ENCODE measurements at regions not wholly inside any gene's neighbourhood (a gene's known extent, or its start where the extent isn't known, plus 50 kb on each side); places are given as distances from the start of the nearest gene placed in this dataset.

DNA sequence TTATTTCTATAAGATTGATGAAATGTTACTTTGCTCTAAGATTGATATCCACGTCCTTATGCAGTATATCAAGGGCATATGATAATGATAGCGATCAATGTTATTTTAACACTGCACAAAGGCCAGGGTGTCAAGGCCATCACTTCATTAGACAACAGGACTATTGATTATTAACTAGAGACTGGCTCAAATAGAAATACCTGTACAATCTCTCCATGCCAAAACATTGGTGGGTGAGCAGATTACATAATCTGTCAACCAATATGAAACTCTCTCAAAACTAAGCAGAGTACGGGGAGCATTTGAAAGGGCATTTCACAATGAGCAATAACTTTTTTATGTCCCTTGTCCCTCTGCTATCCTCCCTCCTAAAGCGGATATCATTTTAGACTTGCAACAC is 566.5 kb upstream of the PKN2 start:
- no peak for DNase-seq

DNA sequence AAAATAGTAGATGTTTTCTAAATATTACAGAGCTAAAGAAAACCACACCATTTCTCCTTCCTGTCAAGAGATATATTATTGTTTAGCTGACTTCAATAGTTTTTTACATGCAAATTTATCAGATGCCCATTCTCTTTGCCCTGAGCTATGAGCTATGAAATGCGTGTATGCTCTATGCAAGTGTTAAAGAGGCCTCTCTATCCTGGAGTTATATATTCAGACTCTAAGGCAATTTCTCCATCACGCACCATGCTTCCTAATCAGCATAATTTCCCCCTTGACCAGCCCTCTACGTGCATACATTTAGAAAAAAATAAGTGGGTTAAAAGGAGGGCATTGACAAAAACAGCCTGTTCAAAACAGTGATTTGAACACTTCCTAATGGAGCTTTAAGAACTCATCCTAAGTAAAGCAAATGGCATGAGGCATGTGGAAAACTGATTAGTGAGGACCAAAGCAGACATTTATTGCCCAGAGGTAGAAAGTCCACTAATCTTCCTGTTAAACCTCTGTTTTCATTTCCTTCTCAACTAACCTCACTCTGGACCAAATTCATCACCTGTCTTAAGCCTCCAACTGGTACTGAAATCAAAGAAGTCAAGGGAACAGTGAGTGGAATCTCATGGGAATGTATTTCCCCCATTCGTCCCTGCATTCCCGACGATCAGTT is 565.8 kb upstream of the PKN2 start:
- DNase-seq, result no peak

- no peak for DNase-seq
Observed at GRCh38 chr1:88124614-88125013, 559.5 kb upstream of the PKN2 start.

GRCh38 chr1:88126467-88126866 is 557.6 kb upstream of the PKN2 start:
- no peak for DNase-seq

DNA sequence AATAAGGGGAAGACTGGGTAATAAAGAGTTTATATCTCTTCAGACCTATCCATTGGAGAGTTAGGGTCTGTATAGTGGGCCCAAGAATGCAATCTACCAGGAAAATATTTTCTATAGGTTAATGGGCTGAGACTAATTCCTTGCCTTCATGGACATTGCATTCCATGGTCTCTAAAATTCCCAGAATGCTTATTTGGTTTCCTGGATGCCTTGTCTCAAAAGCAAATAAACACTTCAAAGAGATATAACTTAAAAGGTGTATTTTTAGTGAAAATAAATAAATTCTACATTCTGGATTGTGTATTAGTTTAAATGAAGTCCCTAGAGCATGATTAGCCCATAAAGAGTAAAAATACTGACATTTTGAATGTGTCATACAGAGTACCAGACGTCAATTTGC is 550.1 kb upstream of the PKN2 start:
- no peak for DNase-seq

DNA sequence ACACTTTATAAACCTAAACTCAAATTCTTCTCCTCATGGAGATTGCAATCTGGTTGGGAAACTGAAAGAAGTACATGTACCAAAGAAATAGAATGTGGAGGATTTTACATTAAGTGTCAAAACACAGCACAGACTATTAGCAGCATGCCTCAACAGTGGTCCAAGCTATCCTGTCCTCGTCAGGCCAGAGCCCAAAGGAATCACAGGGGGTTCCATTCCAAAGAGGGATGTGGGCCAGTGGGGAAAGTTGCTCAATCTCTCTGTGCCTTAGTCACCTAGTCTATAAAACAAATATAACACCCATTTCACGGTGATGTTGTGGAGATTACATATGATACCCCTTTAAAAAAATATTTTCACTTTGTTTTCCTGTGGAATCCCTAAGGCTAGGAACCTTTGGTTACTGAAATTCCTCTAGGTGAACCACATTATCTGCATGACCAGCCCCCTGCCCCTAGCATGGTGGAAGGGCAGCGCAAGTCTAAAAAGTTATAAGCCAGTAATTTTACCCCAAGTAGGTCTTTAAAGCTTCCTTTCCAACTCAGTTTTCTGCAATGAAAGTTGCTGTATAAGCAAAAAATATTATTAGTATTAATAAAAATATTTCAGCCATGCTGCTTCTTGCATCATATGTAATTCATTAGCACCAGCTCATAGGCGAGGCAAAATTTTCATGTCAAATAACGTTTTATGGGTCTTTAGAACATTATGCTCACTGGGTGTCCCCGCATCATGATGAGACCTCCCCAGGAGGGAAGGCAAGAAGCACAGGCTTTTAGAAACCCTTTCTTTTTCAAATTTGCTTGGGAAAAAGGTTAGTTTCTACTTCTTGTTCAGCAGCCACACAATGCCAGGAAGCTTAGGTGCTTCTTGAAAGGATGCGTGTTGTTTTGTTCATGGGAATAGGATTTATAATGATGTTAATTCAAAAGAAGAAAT is 548.8 kb upstream of the PKN2 start:
- DNase-seq, result no peak

DNA sequence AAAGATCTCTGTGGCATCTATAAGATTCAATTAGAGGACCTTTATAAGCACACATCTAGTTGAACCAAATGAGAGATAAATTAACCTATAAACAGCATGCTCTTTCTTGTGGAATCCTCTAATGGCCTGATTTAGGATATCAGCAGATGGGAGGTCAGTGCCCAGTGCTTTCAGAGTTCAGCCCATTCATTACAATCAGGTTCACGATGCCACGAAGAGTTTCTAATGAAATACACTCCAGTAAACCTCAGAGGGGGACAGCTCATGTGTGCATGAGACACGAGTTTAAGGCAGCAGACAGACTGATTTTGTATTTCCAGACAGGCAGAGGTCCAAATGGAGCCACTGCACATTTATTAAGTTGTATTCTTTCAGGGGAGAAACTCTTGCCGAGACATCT is 544.4 kb upstream of the PKN2 start:
- DNase-seq, result no peak

DNA sequence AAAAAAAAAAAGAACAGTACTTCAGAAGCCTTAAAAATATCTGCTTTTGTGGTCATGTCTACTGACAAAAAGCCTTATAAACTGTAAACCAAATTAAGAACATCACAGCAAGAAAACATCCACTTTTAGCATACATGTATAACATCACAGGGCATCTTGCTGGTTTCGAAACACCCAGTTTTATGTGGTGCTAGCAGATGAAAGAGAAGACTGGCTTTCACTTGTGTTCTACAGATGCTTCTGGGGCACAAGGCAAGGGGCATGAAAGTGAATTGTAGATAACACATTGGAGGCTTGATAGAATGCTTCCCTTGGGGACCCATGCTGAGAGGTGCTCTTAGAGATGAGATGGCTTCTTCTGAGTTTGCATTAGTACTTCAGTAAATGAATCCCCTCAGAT is 543.7 kb upstream of the PKN2 start:
- no peak for DNase-seq

DNA sequence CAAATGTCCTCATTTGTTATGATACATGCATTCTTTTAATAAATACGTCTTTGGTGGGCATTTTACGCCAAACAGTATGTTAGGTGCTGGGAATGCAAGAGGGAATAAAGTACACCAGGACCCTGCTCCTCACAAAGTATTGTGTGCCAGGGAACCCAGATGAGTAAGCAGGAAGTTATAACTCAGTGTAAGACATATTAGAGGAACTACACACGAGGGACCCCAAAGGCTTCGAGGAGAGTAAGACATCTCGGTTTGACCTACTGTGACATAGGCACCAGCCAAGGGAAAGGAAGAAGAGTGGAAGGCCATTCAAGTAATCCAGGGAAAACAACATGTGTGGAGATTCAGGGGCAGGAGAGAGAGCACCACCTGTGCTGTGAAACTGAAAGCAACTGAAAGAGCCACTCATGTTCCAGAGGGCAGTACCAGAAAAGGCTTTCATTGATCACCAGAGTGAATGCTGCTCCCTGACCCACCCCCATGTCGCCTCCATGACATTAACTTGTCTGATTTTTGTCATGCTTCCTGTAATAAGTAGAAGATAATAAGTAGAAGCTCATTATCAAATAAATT is 542.5 kb upstream of the PKN2 start:
- DNase-seq, result no peak

DNA sequence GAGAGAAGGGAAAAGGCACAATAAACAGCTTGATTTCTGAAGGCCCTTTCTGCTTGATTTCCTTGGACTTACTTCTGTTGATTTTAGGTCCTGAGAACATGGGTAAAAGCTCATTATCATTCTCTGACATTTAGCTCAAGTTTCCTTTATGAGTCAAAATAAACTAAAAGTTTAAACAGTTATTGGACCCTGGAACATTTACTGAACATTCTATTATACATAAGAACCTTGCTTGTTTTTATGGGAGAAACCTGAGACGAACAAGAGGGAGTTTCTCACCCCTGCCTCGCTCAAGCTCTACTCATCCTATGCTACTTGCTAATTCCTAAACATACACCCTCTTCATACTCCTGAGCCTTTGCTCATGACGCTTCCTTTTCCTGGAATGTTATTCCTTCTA is 538.3 kb upstream of the PKN2 start:
- no peak for DNase-seq

DNA sequence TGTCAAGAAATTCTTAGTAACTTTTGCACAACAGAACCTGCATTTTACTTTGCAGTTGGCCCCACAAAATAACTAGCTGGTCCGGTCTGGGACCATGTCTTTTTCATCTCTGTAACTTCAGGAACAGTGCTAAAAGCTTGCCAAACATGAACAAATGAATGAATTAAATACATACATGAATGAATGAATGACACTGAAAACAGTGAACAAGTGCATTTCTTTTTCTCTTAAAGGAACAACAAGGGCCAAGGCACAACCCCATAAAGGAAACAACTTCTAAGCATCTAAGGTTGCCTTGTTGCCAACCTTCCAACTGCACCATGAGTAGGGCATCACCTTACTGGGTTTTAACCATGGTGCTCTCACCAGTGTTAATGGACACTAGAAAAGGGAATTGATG is 534.4 kb upstream of the PKN2 start:
- no peak for DNase-seq

- DNase-seq, result no peak
Observed at GRCh38 chr1:88150330-88150729, 533.7 kb upstream of the PKN2 start.

DNA sequence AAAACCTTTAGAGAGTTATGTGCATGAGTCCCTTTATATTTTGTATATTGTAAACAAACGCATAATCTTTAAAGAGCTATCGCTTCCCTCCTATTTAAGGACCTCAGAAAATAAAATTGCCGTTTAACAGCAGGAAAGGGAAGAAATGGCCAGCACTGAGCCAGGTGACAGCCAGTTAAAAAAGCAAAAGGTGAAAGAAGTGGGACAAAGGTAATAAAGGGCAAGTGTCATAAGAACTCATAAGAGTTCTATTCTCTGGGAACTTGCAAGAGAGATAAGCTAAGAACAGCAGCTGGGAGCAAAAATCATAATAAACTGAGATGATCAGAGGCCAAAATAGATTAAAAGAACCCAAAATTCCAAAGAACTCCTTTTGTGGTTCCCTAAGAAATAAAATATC is 520.9 kb upstream of the PKN2 start:
- DNase-seq, result no peak

DNA sequence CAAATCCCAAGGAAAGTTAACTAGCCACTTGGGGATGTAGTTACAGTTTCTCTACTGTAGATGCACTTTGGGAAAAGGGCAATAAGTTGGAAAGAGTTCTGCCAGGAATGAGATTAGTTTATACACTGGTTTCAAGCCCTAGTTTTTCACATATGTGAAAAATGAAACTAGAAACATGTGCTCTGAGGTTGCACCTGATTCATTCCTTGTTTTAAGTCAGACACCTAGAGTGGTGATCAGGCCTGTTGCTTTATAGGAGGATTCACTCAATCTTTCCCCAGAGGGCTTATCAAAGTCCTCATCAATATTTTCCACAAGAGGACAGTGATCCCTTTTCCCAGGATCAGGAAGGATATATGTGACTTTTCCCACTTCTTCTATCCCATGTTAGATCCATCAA is 515.9 kb upstream of the PKN2 start:
- DNase-seq, result no peak

DNA sequence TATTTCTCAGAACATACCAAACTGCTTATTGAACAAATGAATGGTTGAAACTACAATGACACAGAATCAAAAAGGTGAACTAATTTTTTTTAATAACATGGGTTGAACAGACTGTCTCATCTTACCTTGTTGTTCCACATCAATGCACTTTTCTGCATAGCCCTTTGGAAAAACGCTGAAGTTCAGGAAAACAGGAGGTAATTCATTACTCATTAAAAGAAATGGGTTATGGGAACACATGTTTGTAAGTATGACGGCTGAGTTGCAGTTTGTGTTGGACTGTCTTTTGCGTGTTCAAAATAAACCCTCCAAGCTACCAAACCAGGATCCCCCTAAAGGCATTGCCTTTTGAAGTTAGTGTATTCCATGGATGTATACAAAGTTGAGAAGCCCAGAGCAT is 514.9 kb upstream of the PKN2 start:
- DNase-seq, result no peak

DNA sequence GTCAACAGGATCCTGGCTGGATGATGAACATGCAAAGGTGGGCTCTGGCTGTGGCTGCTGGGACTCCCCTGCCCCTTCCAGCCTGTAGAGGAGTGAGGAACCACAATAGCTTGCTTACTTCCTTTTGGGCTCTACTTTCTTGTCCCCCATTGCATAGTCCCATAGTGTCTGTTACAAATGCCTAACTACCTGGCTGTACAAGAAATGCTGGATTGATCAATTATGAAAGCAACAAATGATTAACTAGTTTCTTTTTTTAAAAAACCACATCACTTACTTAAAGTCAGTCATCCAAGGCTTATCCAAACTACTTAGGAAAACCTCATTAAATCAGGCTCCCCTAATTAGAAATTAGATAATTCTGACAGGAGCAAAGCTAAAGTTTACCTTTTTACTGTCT is 514.1 kb upstream of the PKN2 start:
- no peak for DNase-seq

- DNase-seq, result no peak
Observed at GRCh38 chr1:88175120-88175630, 508.9 kb upstream of the PKN2 start.

- no peak for DNase-seq
Observed at GRCh38 chr1:88175631-88176226, 508.3 kb upstream of the PKN2 start.

- DNase-seq, result no peak
Observed at GRCh38 chr1:88179943-88180342, 504.1 kb upstream of the PKN2 start.

GRCh38 chr1:88180449-88181108 is 503.5 kb upstream of the PKN2 start:
- peak; percentile 47 for DNase-seq

- no peak for DNase-seq
Observed at GRCh38 chr1:88186911-88187310, 497.2 kb upstream of the PKN2 start.

GRCh38 chr1:88188038-88188437 is 496.0 kb upstream of the PKN2 start:
- DNase-seq, result no peak

DNA sequence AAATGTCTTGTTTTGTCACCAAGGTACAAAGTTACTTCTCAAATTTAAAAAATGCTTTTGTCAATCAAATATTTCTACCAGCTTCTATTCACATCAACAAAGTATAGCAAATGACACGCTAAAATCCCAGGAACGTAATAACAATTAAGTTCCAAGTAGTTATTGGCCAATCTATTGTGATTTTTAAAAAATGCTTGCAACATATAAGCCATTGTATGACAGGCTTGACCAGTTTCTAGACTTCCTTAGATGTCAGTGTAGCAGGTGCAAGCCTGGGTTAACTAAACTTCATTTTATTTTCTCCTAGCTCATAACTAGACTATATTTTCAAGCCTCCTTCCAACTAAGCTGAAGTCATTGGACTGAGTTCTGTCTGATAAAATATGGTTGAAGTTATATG is 494.5 kb upstream of the PKN2 start:
- DNase-seq, result no peak
